Peyer's patch (tissue), 4 donors: ENCODE measurements at regions not wholly inside any gene's neighbourhood (a gene's known extent, or its start where the extent isn't known, plus 50 kb on each side); places are given as distances from the start of the nearest gene placed in this dataset.

Source experiments
- DNase-seq, 3 donors: peaks; one replicate each; pipeline ENCODE4 v3.0.0-alpha.2; 2017 to 2019
- H3K27ac ChIP-seq, 4 donors: fragments of 200-600 bp; sonication (generic); one replicate each; pipeline ENCODE4 v1.5.1; 2016 to 2019
- H3K27me3 ChIP-seq, 2 donors: fragments of 200-600 bp; sonication (generic); one replicate each; pipeline ENCODE4 v1.5.1; 2019
- H3K36me3 ChIP-seq, 3 donors: fragments of 200-600 bp; sonication (generic); one replicate each; pipeline ENCODE4 v1.5.1; 2016 to 2019
- H3K4me1 ChIP-seq, 4 donors: fragments of 200-600 bp; sonication (generic); one replicate each; pipeline ENCODE4 v1.5.1; 2016 to 2019
- H3K4me3 ChIP-seq, 4 donors: fragments of 200-600 bp; sonication (generic); 1 replicate in 3 of 4; 2 replicates in 1 of 4; pipeline ENCODE4 v1.5.1; 2016 to 2019; ENCODE audit warnings: mild to moderate bottlenecking in 1 of 4
- H3K9me3 ChIP-seq, 4 donors: fragments of 200-600 bp; sonication (generic); one replicate each; pipeline ENCODE4 v1.5.1; 2016 to 2019; ENCODE audit warnings: mild to moderate bottlenecking in 1 of 4
- CTCF ChIP-seq, 6 experiments: fragments of 450-650 bp in 4 of 6; fragments of 200-600 bp in 2 of 6; sonication (generic) in 1 of 6; IDR thresholded peaks; one replicate each; pipeline ENCODE4 v1.5.1; 2017 to 2019; ENCODE audit warnings: antibody characterized with exemption in 6 of 6, mild to moderate bottlenecking in 3 of 6, moderate library complexity in 1 of 6
- POLR2A ChIP-seq, 2 donors: fragments of 450-650 bp; IDR thresholded peaks; one replicate each; pipeline ENCODE4 v1.5.1; 2017; ENCODE audit warnings: antibody characterized with exemption in 2 of 2, mild to moderate bottlenecking in 2 of 2, moderate library complexity in 2 of 2

GRCh38 chr20:61170496-61171320, 81.4 kb upstream of the CDH4 start:
- no peaks in the 10 kb centered on the region for H3K27me3 ChIP-seq
- no peak overlapping the region for H3K27ac ChIP-seq
- no peaks in the 10 kb centered on the region for H3K36me3 ChIP-seq
- TF ChIP-seq POLR2A (IDR thresholded peaks at IDR 0.05): no peak
- no peak for DNase-seq
- no peaks in the 10 kb centered on the region for H3K9me3 ChIP-seq
- no peak overlapping the region for H3K4me3 ChIP-seq
- no peaks in the 10 kb centered on the region for H3K4me1 ChIP-seq

- Histone ChIP-seq H3K36me3 (no peaks in the 10 kb centered on the region), H3K27ac (no peak overlapping the region), H3K4me3 (no peak overlapping the region), H3K27me3 (no peaks in the 10 kb centered on the region), H3K9me3 (no peaks in the 10 kb centered on the region), H3K4me1 (no peaks in the 10 kb centered on the region)
- DNase-seq: no peak
- no peak for TF ChIP-seq CTCF (IDR thresholded peaks at IDR 0.05)
- no peak for TF ChIP-seq POLR2A (IDR thresholded peaks at IDR 0.05)
Measured at GRCh38 chr20:61173267-61173666, 78.8 kb upstream of the CDH4 start.

- no peaks in the 10 kb centered on the region for H3K27me3 ChIP-seq
- H3K9me3 ChIP-seq: no peaks in the 10 kb centered on the region
- H3K4me1 ChIP-seq: no peaks in the 10 kb centered on the region
- TF ChIP-seq CTCF (IDR thresholded peaks at IDR 0.05) (no peak), POLR2A (IDR thresholded peaks at IDR 0.05) (no peak)
- H3K4me3 ChIP-seq: no peak overlapping the region
- H3K27ac ChIP-seq: no peak overlapping the region
- no peaks in the 10 kb centered on the region for H3K36me3 ChIP-seq
- DNase-seq: no peak
Measured at GRCh38 chr20:61173961-61174725, 77.9 kb upstream of the CDH4 start.

GRCh38 chr20:61176874-61177273, 75.2 kb upstream of the CDH4 start:
- Histone ChIP-seq H3K27ac (no peak overlapping the region), H3K4me3 (no peak overlapping the region), H3K36me3 (no peaks in the 10 kb centered on the region), H3K27me3 (no peaks in the 10 kb centered on the region), H3K4me1 (no peaks in the 10 kb centered on the region), H3K9me3 (no peaks in the 10 kb centered on the region)
- no peak for DNase-seq
- TF ChIP-seq CTCF (IDR thresholded peaks at IDR 0.05) (no peak), POLR2A (IDR thresholded peaks at IDR 0.05) (no peak)

DNA sequence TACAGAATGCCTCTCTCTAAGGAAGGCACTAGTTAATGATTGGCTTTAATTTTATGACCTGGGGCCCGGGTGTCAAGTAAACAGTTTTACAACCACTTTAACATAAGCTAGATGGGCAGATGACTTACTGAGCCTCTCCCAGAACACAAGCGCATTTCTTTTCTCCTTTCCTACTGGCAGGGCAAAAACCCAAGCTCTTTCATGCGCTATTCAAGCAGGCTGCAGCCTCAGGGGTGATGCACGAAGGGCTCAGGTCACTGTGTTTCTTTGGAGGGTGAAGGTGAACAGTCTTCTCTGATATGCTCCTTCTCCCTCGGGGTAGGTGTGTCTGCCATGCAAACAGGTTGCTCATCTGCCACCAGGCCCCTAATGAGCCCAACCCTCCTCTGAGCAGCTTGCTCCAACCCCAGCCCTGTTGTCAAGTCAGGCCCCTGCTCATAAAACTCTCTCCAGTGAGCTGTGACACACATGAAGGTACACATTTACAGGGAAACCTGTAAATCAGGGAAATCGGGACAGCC, 73.5 kb upstream of the CDH4 start:
- no peak overlapping the region for H3K27ac ChIP-seq
- H3K4me3 ChIP-seq: no peak overlapping the region
- H3K4me1 ChIP-seq: no peaks in the 10 kb centered on the region
- no peaks in the 10 kb centered on the region for H3K9me3 ChIP-seq
- H3K27me3 ChIP-seq: no peaks in the 10 kb centered on the region
- no peak for DNase-seq
- no peak for TF ChIP-seq POLR2A (IDR thresholded peaks at IDR 0.05)
- TF ChIP-seq CTCF (IDR thresholded peaks at IDR 0.05): no peak
- H3K36me3 ChIP-seq: no peaks in the 10 kb centered on the region

DNA sequence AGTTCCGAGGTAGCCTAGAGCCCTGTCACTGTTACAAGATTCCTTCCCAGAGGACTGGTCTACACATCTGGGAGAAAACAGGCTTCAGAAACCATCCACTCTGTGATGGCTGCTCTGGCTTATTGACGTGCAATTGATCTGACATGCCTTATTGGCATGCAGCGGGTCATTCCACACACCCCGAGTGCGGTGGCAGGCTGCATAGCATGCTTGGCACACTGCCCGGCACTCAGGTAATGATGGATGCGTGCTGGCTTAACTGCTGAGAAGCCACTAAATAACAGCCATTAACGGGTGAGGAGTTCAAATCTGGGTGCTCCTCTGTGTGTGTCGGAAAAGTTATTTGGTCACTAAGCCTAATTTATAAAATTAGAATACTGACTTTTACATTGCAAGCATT, 67.9 kb upstream of the CDH4 start:
- H3K27ac ChIP-seq: no peak overlapping the region
- no peak overlapping the region for H3K4me3 ChIP-seq
- H3K36me3 ChIP-seq: no peaks in the 10 kb centered on the region
- no peaks in the 10 kb centered on the region for H3K4me1 ChIP-seq
- no peak for DNase-seq
- no peaks in the 10 kb centered on the region for H3K9me3 ChIP-seq
- TF ChIP-seq CTCF (IDR thresholded peaks at IDR 0.05) (no peak), POLR2A (IDR thresholded peaks at IDR 0.05) (no peak)
- no peaks in the 10 kb centered on the region for H3K27me3 ChIP-seq
